GM23338 (cell line): ENCODE measurements at regions not wholly inside any gene's neighbourhood (a gene's known extent, or its start where the extent isn't known, plus 50 kb on each side); places are given as distances from the start of the nearest gene placed in this dataset.

Source experiments
- ATAC-seq: fragments of 200-7000 bp; cut with Tn5 transposase; 3 replicates; pipeline ENCODE4 v1.9.1; 2020
- DNase-seq: peaks from one replicate; pipeline ENCODE4 v3.0.0-alpha.2; 2015; ENCODE audit warnings: low spot score
- H2AFZ ChIP-seq: fragments of 200-600 bp; sonication (generic); 2 replicates; pipeline ENCODE4 v1.8.0; 2016; ENCODE audit warnings: antibody characterized with exemption, mild to moderate bottlenecking, moderate library complexity
- H3F3A ChIP-seq: fragments of 200-600 bp; sonication (generic); replicated peaks from 2 replicates; pipeline ENCODE4 v1.8.0; 2017; ENCODE audit warnings: antibody characterized with exemption, mixed run types, low read depth
- H3K27ac ChIP-seq: fragments of 200-600 bp; sonication (generic); 2 replicates; pipeline ENCODE4 v1.6.1; 2016; ENCODE audit warnings: low read depth
- H3K27me3 ChIP-seq: fragments of 200-600 bp; sonication (generic); 2 replicates; pipeline ENCODE4 v1.8.0; 2016; ENCODE audit warnings: mild to moderate bottlenecking, mixed run types, moderate library complexity; ENCODE audit not compliant: insufficient read depth
- H3K36me3 ChIP-seq: fragments of 200-600 bp; sonication (generic); 2 replicates; pipeline ENCODE4 v1.8.0; 2016; ENCODE audit warnings: mild to moderate bottlenecking; ENCODE audit not compliant: insufficient read depth
- H3K4me1 ChIP-seq: fragments of 200-600 bp; sonication (generic); 2 replicates; pipeline ENCODE4 v1.8.0; 2016; ENCODE audit warnings: mild to moderate bottlenecking, moderate library complexity; ENCODE audit not compliant: insufficient read depth
- H3K4me2 ChIP-seq: fragments of 200-600 bp; sonication (generic); 2 replicates; pipeline ENCODE4 v1.7.1; 2017; ENCODE audit warnings: mixed run types
- H3K4me3 ChIP-seq: fragments of 200-600 bp; sonication (generic); 2 replicates; pipeline ENCODE4 v1.6.1; 2016; ENCODE audit warnings: mixed run types
- H3K79me2 ChIP-seq: fragments of 200-600 bp; sonication (generic); replicated peaks from 2 replicates; pipeline ENCODE4 v1.8.0; 2017; ENCODE audit warnings: mild to moderate bottlenecking; ENCODE audit not compliant: insufficient read depth
- H3K9me2 ChIP-seq: fragments of 200-600 bp; sonication (generic); 2 replicates; pipeline ENCODE4 v1.8.0; 2017; ENCODE audit not compliant: insufficient read depth
- H4K20me1 ChIP-seq: fragments of 200-600 bp; sonication (generic); replicated peaks from 2 replicates; pipeline ENCODE4 v1.8.0; 2017; ENCODE audit warnings: mild to moderate bottlenecking; ENCODE audit not compliant: insufficient read depth
- H3K27ac Mint-ChIP-seq: 2 replicates; pipeline ENCODE4 v1.8.0; 2020; ENCODE audit warnings: inconsistent platforms, mild to moderate bottlenecking, moderate library complexity, mixed read lengths
- H3K27me3 Mint-ChIP-seq: 3 replicates; pipeline ENCODE4 v1.8.0; 2022; ENCODE audit warnings: low read depth, mild to moderate bottlenecking, moderate library complexity, mixed read lengths, inconsistent platforms; ENCODE audit not compliant: insufficient read depth, poor library complexity
- H3K36me3 Mint-ChIP-seq: 3 replicates; pipeline ENCODE4 v1.8.0; 2021; ENCODE audit warnings: low read depth, mild to moderate bottlenecking, inconsistent platforms, moderate library complexity, mixed read lengths
- H3K4me1 Mint-ChIP-seq: 3 replicates; pipeline ENCODE4 v1.8.0; 2020; ENCODE audit warnings: mild to moderate bottlenecking, inconsistent platforms, mixed read lengths
- H3K4me3 Mint-ChIP-seq: 3 replicates; pipeline ENCODE4 v1.8.0; 2021; ENCODE audit warnings: moderate library complexity, mild to moderate bottlenecking, inconsistent platforms, mixed read lengths
- H3K9me3 Mint-ChIP-seq: 3 replicates; pipeline ENCODE4 v1.8.0; 2020; ENCODE audit warnings: moderate library complexity, mild to moderate bottlenecking, inconsistent platforms, mixed read lengths
- CREB1 ChIP-seq: fragments of 250-450 bp; sonication (Bioruptor Pico); IDR thresholded peaks from 2 replicates; pipeline ENCODE4 v1.5.0; 2020; ENCODE audit warnings: low read depth, mild to moderate bottlenecking, moderate library complexity
- EZH2 ChIP-seq: fragments of 200-600 bp; sonication (generic); IDR thresholded peaks from one replicate; pipeline ENCODE4 v1.8.0; 2017; ENCODE audit warnings: antibody characterized with exemption, mild to moderate bottlenecking, low read depth; ENCODE audit not compliant: unreplicated experiment
- NANOG ChIP-seq: IDR thresholded peaks from 2 replicates; pipeline ENCODE4 v1.6.1; 2016; ENCODE audit warnings: antibody characterized with exemption, borderline replicate concordance
- STAT1 ChIP-seq: IDR thresholded peaks from one replicate; pipeline ENCODE4 v1.6.1; 2016; ENCODE audit warnings: antibody characterized with exemption; ENCODE audit not compliant: unreplicated experiment
- ZNF114 ChIP-seq: fragments of 250-450 bp; sonication (Bioruptor Pico); IDR thresholded peaks from 2 replicates; pipeline ENCODE4 v1.5.0; 2020; ENCODE audit warnings: mild to moderate bottlenecking, moderate library complexity
- ZNF331 ChIP-seq: fragments of 250-450 bp; sonication (Bioruptor Pico); IDR thresholded peaks from 2 replicates; pipeline ENCODE4 v1.5.0; 2020; ENCODE audit warnings: low read depth, mild to moderate bottlenecking, moderate library complexity
- TF ChIP-seq, protein P1 (sequence below), 2 experiments: fragments of 200-600 bp in 1 of 2; sonication (generic) in 1 of 2; conservative IDR thresholded peaks; 2 replicates each; pipeline versions ENCODE4 v1.5.1 to v1.6.1; 2016 to 2017; ENCODE audit warnings: antibody characterized with exemption in 2 of 2, low read depth in 2 of 2, mild to moderate bottlenecking in 2 of 2, moderate library complexity in 1 of 2
- TF ChIP-seq, protein P2 (sequence below): fragments of 250-450 bp; sonication (Bioruptor Pico); IDR thresholded peaks from 2 replicates; pipeline ENCODE4 v1.5.0; 2020; ENCODE audit warnings: mild to moderate bottlenecking, moderate library complexity
- TF ChIP-seq, protein P3 (sequence below): IDR thresholded peaks from 2 replicates; pipeline ENCODE4 v1.6.1; 2016; ENCODE audit warnings: antibody characterized with exemption
- TF ChIP-seq, protein P4 (sequence below): IDR thresholded peaks from one replicate; pipeline ENCODE4 v1.6.1; 2018; ENCODE audit warnings: antibody characterized with exemption; ENCODE audit not compliant: unreplicated experiment

DNA sequence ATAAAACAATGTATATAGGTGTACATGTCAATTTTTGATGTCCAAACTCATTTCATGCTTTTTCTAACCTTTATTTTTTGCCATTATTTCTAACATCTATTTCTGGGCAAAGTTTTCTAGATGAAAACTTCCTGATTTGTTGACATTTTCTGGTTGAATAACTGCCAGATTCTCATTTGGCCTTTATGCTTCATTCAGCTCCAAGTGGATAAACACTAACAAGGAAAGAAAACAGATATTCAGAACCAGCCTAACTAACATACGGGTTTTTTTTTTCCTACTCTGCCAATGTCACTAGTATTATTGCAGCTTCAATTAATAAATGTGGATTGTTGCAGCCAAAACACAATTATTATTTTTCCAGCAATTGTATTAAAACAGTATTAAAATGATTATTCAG lies 50.9 kb upstream of the RAP1GDS1 start:
- Mint-ChIP-seq H3K36me3 (no peaks in the 10 kb centered on the region), H3K27me3 (no peaks in the 10 kb centered on the region), H3K4me3 (no peak overlapping the region), H3K4me1 (peaks cover 6% of the 10 kb centered on the region; the same call in 2 of the 3 replicates), H3K9me3 (no peaks in the 10 kb centered on the region), H3K27ac (no peak overlapping the region)
- H2AFZ ChIP-seq = no peak overlapping the region
- H3K4me1 ChIP-seq = peaks cover 7% of the 10 kb centered on the region; the same call in 1 of the 2 replicates
- no peak overlapping the region for H3K4me3 ChIP-seq
- no peaks in the 10 kb centered on the region for H3K36me3 ChIP-seq
- H3K9me2 ChIP-seq = no peaks in the 10 kb centered on the region
- no peak for DNase-seq
- no peak for TF ChIP-seq EZH2
- TF ChIP-seq, protein P1, sequence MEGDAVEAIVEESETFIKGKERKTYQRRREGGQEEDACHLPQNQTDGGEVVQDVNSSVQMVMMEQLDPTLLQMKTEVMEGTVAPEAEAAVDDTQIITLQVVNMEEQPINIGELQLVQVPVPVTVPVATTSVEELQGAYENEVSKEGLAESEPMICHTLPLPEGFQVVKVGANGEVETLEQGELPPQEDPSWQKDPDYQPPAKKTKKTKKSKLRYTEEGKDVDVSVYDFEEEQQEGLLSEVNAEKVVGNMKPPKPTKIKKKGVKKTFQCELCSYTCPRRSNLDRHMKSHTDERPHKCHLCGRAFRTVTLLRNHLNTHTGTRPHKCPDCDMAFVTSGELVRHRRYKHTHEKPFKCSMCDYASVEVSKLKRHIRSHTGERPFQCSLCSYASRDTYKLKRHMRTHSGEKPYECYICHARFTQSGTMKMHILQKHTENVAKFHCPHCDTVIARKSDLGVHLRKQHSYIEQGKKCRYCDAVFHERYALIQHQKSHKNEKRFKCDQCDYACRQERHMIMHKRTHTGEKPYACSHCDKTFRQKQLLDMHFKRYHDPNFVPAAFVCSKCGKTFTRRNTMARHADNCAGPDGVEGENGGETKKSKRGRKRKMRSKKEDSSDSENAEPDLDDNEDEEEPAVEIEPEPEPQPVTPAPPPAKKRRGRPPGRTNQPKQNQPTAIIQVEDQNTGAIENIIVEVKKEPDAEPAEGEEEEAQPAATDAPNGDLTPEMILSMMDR (conservative IDR thresholded peaks at IDR 0.05; ENCODE audit: low read depth in 2 of 2) = no peak
- no peak for TF ChIP-seq ZNF331 (CRISPR knock-in tag)
- TF ChIP-seq, protein P2, sequence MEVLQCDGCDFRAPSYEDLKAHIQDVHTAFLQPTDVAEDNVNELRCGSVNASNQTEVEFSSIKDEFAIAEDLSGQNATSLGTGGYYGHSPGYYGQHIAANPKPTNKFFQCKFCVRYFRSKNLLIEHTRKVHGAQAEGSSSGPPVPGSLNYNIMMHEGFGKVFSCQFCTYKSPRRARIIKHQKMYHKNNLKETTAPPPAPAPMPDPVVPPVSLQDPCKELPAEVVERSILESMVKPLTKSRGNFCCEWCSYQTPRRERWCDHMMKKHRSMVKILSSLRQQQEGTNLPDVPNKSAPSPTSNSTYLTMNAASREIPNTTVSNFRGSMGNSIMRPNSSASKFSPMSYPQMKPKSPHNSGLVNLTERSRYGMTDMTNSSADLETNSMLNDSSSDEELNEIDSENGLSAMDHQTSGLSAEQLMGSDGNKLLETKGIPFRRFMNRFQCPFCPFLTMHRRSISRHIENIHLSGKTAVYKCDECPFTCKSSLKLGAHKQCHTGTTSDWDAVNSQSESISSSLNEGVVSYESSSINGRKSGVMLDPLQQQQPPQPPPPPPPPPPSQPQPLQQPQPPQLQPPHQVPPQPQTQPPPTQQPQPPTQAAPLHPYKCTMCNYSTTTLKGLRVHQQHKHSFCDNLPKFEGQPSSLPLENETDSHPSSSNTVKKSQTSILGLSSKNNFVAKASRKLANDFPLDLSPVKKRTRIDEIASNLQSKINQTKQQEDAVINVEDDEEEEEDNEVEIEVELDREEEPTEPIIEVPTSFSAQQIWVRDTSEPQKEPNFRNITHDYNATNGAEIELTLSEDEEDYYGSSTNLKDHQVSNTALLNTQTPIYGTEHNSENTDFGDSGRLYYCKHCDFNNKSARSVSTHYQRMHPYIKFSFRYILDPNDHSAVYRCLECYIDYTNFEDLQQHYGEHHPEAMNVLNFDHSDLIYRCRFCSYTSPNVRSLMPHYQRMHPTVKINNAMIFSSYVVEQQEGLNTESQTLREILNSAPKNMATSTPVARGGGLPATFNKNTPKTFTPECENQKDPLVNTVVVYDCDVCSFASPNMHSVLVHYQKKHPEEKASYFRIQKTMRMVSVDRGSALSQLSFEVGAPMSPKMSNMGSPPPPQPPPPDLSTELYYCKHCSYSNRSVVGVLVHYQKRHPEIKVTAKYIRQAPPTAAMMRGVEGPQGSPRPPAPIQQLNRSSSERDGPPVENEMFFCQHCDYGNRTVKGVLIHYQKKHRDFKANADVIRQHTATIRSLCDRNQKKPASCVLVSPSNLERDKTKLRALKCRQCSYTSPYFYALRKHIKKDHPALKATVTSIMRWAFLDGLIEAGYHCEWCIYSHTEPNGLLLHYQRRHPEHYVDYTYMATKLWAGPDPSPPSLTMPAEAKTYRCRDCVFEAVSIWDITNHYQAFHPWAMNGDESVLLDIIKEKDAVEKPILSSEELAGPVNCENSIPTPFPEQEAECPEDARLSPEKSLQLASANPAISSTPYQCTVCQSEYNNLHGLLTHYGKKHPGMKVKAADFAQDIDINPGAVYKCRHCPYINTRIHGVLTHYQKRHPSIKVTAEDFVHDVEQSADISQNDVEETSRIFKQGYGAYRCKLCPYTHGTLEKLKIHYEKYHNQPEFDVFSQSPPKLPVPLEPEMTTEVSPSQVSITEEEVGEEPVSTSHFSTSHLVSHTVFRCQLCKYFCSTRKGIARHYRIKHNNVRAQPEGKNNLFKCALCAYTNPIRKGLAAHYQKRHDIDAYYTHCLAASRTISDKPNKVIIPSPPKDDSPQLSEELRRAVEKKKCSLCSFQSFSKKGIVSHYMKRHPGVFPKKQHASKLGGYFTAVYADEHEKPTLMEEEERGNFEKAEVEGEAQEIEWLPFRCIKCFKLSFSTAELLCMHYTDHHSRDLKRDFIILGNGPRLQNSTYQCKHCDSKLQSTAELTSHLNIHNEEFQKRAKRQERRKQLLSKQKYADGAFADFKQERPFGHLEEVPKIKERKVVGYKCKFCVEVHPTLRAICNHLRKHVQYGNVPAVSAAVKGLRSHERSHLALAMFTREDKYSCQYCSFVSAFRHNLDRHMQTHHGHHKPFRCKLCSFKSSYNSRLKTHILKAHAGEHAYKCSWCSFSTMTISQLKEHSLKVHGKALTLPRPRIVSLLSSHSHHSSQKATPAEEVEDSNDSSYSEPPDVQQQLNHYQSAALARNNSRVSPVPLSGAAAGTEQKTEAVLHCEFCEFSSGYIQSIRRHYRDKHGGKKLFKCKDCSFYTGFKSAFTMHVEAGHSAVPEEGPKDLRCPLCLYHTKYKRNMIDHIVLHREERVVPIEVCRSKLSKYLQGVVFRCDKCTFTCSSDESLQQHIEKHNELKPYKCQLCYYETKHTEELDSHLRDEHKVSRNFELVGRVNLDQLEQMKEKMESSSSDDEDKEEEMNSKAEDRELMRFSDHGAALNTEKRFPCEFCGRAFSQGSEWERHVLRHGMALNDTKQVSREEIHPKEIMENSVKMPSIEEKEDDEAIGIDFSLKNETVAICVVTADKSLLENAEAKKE (CRISPR knock-in tag) = no peak
- TF ChIP-seq ZNF114 (CRISPR knock-in tag) = no peak
- no peak for TF ChIP-seq STAT1
- no peak for TF ChIP-seq NANOG
- TF ChIP-seq CREB1 = no peak
- TF ChIP-seq, protein P3, sequence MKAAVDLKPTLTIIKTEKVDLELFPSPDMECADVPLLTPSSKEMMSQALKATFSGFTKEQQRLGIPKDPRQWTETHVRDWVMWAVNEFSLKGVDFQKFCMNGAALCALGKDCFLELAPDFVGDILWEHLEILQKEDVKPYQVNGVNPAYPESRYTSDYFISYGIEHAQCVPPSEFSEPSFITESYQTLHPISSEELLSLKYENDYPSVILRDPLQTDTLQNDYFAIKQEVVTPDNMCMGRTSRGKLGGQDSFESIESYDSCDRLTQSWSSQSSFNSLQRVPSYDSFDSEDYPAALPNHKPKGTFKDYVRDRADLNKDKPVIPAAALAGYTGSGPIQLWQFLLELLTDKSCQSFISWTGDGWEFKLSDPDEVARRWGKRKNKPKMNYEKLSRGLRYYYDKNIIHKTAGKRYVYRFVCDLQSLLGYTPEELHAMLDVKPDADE = no peak
- TF ChIP-seq, protein P4, sequence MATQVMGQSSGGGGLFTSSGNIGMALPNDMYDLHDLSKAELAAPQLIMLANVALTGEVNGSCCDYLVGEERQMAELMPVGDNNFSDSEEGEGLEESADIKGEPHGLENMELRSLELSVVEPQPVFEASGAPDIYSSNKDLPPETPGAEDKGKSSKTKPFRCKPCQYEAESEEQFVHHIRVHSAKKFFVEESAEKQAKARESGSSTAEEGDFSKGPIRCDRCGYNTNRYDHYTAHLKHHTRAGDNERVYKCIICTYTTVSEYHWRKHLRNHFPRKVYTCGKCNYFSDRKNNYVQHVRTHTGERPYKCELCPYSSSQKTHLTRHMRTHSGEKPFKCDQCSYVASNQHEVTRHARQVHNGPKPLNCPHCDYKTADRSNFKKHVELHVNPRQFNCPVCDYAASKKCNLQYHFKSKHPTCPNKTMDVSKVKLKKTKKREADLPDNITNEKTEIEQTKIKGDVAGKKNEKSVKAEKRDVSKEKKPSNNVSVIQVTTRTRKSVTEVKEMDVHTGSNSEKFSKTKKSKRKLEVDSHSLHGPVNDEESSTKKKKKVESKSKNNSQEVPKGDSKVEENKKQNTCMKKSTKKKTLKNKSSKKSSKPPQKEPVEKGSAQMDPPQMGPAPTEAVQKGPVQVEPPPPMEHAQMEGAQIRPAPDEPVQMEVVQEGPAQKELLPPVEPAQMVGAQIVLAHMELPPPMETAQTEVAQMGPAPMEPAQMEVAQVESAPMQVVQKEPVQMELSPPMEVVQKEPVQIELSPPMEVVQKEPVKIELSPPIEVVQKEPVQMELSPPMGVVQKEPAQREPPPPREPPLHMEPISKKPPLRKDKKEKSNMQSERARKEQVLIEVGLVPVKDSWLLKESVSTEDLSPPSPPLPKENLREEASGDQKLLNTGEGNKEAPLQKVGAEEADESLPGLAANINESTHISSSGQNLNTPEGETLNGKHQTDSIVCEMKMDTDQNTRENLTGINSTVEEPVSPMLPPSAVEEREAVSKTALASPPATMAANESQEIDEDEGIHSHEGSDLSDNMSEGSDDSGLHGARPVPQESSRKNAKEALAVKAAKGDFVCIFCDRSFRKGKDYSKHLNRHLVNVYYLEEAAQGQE = no peak
- H4K20me1 ChIP-seq = no peaks in the 10 kb centered on the region
- ATAC-seq = no peak
- H3K27ac ChIP-seq = no peak overlapping the region
- no peaks in the 10 kb centered on the region for H3F3A ChIP-seq
- H3K27me3 ChIP-seq = no peaks in the 10 kb centered on the region
- H3K4me2 ChIP-seq = no peak overlapping the region
- no peaks in the 10 kb centered on the region for H3K79me2 ChIP-seq
